IPS DF 4.7 (cell line): ENCODE measurements at regions not wholly inside any gene's neighbourhood (a gene's known extent, or its start where the extent isn't known, plus 50 kb on each side); places are given as distances from the start of the nearest gene placed in this dataset.
A peak's percentile ranks its signal among the peaks of the same experiment; 100 is the strongest.

Experiments
- DNase-seq: peaks from one replicate; pipeline ENCODE4 v3.0.0-alpha.2; 2013; ENCODE audit warnings: low spot score; ENCODE audit errors: extremely low read depth

GRCh38 chr3:176442326-176442725, 755.0 kb downstream of the TBL1XR1 start:
- no peak for DNase-seq

DNA sequence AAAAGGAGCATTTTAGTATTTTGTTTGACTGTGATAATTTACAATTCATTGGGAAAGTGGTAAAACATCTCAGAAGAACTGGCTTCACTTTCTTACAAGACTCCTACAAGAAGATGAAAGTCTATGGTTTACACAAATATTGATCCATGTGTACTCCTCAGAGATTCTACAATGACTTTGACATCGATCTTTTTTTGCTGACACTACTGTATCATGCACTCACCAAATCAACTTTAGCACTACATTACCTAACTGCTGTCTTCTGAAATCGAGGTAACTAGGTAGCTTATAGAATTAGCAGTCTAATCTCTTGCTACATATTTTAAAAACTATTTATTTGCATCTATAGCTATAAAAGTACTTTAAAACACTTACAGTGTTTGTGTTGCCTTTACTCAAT, 757.6 kb downstream of the TBL1XR1 start:
- no peak for DNase-seq

DNA sequence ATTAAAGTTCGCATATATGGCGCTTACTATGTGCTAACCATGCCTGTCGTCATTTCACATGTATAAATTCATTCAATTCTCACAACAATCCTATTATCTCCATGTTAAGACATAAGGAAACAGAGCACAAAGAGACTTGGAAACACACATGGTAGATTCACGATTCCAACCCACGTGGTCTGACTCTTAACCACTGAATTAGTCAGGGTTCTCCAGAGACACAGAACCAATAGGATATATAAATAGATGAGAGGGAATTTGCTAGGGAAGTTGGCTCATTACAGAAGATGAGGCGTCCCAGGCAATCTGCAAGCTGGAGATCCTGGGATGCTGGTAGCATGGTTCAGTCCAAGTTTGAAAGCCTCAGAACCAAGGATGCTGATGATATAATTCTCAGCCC, 765.3 kb downstream of the TBL1XR1 start:
- no peak for DNase-seq

DNA sequence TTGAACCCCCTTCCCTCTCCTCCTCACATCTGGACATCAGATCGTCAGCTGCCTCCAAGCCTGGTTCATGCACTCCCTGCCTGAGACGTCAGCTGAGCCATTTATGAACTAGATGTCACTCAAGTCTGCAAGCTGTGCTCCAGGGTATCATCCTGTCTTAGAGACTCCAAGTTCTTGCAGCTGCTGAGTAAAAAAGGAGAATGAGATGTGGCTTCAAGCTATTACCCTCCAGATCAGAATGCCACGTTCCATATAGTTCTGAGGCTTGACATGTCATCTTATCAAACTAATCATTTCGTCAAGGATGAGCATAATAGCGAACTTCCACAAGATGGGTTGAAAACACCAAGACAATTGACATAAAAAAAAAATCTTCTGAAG, 766.3 kb downstream of the TBL1XR1 start:
- no peak for DNase-seq

GRCh38 chr3:176430244-176431037, 766.8 kb downstream of the TBL1XR1 start:
- peak; percentile 30 for DNase-seq

- DNase-seq = no peak
Measured at GRCh38 chr3:176428552-176428951, 768.7 kb downstream of the TBL1XR1 start.

GRCh38 chr3:176426371-176426770, 770.9 kb downstream of the TBL1XR1 start:
- DNase-seq = no peak

- DNase-seq = no peak
Measured at GRCh38 chr3:176416870-176417269, 780.4 kb downstream of the TBL1XR1 start.

- no peak for DNase-seq
Measured at GRCh38 chr3:176415661-176416295, 781.5 kb downstream of the TBL1XR1 start.

DNA sequence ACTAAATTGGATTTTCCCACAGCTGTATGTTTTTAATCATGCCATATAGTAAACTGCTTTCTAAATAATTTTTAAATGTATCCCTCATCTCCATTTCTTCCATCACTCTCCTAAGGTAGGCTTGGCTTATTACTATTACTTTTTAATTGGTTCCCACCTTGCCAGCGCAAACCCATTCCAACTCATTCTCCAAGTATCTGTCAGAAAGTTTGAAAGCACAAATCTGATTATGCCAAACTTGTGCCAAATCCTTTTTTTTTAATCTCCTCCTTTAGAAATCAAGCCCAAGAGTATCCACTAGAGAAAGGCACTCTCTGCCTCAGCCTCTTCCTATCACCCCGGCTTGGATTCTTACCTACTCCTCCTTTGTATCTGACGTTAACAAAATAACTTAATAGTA, 784.5 kb downstream of the TBL1XR1 start:
- no peak for DNase-seq

- no peak for DNase-seq
Measured at GRCh38 chr3:176403531-176403930, 793.8 kb downstream of the TBL1XR1 start.

GRCh38 chr3:176401211-176401610, 796.1 kb downstream of the TBL1XR1 start:
- DNase-seq = no peak

DNA sequence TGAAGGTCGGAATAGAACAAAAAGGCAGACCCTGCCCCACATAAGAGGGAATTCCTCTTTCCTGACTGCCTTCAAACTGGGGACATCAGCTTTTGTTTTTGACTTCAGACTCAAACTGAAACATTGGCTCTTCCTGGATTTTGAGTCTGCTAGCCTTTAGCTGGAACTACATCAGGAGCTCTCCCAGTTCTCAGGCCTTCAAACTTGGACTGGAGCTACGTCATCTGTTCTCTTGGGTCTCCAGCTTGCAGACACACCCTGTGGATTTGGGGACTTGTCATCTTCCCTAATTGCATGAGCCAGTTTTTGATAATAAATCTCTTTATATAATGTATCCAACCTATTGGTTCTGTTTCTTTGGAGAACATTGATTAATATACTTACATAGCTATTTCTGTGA, 798.1 kb downstream of the TBL1XR1 start:
- no peak for DNase-seq

- no peak for DNase-seq
Measured at GRCh38 chr3:176395240-176395639, 802.0 kb downstream of the TBL1XR1 start.

- DNase-seq = no peak
Measured at GRCh38 chr3:176378789-176379188, 818.5 kb downstream of the TBL1XR1 start.

GRCh38 chr3:176376531-176376930, 820.8 kb downstream of the TBL1XR1 start:
- DNase-seq = no peak

DNA sequence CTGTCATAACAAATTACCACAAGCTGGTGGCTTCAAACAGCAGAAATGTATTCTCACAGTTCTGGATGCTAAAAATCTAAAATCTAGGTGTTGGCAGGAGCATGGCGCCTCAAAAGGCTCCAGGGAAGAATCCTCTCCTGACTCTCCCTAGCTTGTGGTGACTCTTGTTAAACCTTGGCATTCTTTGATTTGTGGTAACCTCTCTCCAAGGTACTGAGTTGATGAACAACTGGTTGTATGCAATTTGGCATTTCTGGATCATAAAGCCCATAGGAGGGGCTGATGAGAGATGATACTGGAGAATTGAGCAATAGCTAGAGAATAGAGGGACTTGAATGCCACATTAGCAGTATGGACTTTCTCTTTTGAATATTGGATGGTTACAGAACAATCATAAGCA, 821.8 kb downstream of the TBL1XR1 start:
- DNase-seq = no peak

GRCh38 chr3:176362191-176362731, 835.0 kb downstream of the TBL1XR1 start:
- no peak for DNase-seq

GRCh38 chr3:176359211-176359610, 838.1 kb downstream of the TBL1XR1 start:
- DNase-seq = no peak

DNA sequence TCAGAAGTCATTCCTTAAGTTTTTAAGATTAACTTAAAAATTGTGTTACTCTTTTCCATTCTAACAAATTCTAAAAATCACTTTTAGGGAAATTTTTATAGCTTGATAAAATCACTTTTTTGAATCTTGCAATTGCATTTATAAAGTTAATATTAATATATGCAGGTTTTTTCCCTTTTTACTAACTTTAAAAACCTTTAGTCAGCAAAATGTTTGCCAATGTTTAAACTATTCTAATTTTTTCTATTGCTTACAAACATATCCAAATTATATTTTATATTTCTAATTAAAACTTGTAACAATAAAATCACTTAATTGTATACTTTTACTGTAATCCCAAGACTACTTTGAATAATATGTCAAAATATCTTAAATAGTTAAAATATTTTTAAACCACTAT, 839.4 kb downstream of the TBL1XR1 start:
- DNase-seq = no peak

DNA sequence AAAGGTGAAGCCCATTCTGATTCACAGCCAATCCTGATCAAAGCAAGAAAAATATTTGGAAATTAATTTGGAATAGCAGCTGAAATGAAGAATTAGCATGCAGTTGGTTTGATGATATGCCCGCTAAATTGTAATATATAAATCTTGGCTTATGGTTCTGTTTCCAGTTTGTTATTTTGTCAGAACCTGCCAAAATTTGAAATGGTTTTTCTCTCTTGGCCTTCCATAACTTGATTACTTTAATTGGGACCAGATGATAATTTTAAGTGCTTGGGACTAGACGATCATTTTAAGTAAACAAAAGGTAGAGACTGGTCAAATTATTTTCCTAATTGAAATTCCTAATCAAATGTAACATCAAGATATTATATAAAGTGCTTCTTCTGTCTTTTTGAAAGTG, 842.4 kb downstream of the TBL1XR1 start:
- no peak for DNase-seq

DNA sequence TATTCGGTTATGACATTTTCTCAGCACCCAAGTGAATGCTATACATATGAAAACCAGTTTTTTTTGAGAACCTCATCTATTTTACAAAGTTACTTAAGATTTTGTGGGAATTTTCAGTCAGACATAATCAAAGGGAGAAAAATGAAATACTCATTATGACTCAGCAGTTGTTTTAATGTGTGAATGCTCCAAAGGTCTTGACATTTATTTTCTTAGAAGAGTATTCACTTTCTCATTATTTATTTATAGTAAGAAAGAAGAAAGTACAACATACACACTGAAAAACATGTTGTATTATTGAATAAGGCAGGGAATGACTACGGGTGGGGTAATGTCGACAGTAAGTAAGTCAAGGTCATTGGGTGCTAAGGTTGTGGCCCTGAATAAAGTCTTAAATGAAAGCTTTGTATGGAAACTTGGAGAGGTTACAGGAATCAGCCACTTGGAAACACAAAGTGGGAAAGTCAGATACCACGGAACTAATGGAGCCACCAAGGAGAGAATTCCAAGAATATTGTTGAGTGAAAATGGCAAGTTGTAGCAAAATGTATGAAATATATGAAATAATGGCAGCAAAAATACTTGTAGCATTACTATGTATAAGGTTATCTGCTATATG, 844.5 kb downstream of the TBL1XR1 start:
- no peak for DNase-seq
